Glomerular endothelial cell (primary cell): ENCODE measurements at regions not wholly inside any gene's neighbourhood (a gene's known extent, or its start where the extent isn't known, plus 50 kb on each side); places are given as distances from the start of the nearest gene placed in this dataset.

ENCODE experiments used
- DNase-seq: peaks from one replicate; pipeline ENCODE4 v3.0.0-alpha.2; 2011; ENCODE audit warnings: low read depth, low spot score; ENCODE audit errors: extremely low read depth

DNA sequence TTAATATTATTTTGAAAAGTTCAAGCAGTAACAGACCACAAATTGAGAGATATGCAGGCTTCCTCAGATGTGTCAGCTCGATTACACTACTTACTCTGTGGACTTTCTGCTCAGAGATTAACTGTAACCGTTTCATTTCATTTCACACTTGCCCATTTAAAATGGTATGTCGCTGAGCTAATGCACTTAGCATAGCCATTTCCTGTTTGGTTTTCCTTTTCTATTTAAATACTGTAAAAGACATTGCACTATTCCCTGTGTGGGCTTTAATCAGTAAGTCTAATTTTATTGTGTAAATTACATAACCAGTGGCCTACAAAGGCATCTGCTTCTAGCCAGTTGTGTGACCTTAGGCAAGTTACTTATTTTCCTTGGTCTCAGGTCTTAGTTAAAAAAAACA, 237.6 kb downstream of the LACC1 start:
- no peak for DNase-seq

DNA sequence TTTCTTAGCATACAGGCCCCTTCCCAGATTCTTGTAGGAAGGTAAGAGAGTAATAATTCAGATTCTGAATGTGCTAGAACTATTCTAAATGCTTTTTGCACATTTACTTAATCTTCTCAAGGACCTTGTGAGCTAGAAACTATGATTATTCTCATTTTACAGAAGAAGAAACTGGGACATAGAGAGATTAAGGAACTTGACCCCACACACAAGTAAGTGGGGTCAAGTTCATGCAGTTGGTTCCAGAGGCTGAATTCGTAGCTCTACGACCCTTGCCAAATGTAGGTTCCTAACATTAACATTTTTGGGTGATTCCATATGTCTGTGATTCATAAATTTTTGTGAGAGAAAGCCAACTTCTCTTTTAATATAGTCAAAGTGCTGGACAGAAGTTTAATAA, 238.1 kb downstream of the LACC1 start:
- no peak for DNase-seq

DNA sequence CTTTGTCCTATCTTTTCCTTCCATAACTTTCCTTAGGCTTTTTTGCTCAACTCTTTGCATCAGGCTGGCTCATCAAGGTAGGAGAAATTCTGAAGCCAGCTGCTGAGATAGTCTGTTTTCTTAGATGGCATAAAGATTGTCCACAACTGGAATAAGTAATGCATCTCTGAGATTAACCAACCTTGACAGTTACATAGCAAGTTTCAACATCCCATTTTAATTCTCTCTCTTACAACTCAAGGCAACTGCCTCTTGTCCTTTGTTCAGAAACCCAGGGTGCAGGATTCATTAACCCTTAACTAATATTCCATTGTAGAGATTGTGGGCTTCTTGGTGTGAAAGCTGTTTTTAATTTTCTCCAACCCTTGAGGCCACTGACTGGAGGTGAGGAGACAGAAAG, 239.2 kb downstream of the LACC1 start:
- no peak for DNase-seq

GRCh38 chr13:44120043-44120442, 240.3 kb downstream of the LACC1 start:
- DNase-seq: no peak

GRCh38 chr13:44120849-44121755, 241.4 kb downstream of the LACC1 start:
- no peak for DNase-seq

- no peak for DNase-seq
Observed at GRCh38 chr13:44124352-44124751, 244.6 kb downstream of the LACC1 start.

DNA sequence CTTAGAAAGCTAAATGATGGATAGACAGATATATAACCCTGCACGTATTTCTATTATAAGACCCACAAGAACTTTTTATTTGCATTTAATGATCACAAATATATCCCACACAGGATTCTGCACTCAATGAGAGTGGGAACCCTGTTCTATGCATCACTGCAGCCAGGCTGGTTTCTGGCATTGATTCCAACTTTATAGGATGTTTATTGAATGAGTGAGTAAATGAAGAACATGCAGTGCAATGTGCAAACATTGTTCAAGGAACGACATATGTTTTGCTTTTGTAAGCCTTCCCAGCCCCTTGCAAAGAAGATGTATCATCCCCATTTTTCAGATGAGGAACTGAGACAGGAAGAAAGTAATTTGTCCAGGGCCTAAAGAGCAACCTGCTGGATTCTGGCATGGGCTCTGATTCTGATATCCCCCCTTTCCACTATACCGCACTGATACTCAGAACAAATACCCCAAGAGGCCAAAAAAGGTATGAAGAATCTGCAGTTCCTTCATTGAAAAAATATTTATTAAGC, 246.3 kb downstream of the LACC1 start:
- DNase-seq: no peak

DNA sequence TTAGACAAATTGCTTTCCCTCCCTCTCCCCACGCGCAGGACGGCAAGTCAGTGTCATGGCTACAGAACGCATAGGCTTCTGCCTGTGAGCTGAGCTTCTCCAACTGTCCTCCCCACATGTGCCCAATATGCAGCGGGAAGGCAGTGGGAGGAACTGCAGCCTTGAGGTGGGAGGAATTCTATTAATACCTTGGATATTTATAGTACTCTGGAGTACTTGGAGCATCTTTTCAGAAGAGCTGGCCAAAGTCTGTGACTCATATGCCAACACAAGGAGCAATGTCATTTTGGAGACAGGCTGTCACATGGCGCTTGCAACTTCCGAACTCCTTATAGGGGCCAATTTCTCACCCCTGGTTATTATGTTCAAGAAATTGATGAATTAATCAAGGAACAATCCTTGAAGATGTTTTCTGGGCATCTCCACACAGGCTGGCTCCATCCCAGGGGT, 245.0 kb upstream of the SERP2 start:
- no peak for DNase-seq

DNA sequence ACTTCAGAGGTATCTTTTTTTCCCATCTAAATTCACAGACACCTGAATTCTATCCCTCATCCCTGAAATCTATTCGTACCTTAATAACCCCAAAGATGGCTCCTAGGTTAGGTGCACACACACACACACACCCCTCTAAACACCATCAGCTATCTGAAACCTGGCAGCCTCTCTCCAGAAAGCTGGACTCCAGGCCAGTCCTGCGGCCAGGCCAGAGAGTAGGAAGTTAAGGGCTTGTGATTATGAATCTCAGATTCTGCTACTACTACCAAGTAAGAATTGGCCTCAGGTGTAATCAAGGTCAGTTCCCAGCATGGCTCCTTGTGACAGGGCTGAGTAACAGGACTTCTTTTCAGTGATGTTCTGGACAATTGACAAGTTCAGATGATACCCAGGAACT, 244.2 kb upstream of the SERP2 start:
- DNase-seq: no peak

GRCh38 chr13:44131069-44131614, 242.5 kb upstream of the SERP2 start:
- DNase-seq: no peak

GRCh38 chr13:44132710-44133109, 240.9 kb upstream of the SERP2 start:
- DNase-seq: peak; percentile 39

DNA sequence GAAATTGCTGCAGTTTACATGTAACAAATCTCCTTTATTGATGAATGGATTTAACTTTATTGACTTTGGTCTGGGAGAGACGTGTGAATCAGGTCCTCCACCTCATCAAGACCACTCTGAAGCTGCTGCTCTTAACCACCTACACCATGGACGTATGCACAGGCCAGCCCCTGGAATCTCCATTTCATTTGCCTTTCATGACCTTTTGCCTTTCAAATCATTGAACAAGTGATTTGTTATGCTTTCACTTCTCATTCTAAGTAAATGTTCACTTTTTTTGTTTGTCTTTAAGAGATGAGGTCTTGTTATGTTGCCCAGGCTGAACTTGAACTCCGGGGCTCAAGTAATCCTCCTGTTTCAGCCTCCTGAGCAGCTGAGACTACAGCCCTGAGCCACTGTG, 240.0 kb upstream of the SERP2 start:
- DNase-seq: no peak

DNA sequence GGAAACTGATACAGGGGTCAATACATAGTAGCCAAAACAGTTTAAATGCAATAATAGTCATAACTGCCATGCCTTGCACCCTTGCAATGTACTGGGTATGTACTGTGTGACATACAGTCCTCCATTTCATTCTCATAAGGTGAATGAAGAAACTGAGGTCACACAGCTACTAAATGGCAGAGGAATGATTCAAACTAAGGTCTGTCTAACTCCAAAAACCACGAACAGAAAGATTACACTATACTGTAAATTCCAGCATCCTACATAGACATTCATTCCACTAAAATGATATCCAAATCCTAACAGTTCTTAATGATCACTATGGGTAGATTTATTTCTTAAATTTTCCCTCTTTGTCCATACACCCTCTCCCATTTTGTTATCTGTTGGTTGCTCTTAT, 238.1 kb upstream of the SERP2 start:
- no peak for DNase-seq

- no peak for DNase-seq
Observed at GRCh38 chr13:44136696-44137268, 236.8 kb upstream of the SERP2 start.

DNA sequence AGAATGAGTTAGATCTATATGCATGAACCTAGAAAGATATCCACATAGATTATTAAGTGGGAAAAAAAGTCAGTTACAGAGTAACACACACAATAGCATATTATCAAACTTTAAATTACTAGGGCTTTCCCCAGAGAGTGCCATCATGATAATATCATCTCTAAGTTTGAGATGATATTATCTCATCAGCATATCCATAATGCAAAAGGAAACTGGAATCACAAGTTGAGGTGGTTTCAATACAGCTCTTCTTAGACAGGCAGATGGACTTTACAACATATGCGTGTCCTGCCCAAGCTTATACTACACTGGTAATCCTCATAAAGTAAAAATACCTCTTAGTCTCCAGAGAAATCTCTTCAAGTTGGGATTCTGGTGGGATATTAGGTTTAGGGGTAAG, 236.2 kb upstream of the SERP2 start:
- no peak for DNase-seq

DNA sequence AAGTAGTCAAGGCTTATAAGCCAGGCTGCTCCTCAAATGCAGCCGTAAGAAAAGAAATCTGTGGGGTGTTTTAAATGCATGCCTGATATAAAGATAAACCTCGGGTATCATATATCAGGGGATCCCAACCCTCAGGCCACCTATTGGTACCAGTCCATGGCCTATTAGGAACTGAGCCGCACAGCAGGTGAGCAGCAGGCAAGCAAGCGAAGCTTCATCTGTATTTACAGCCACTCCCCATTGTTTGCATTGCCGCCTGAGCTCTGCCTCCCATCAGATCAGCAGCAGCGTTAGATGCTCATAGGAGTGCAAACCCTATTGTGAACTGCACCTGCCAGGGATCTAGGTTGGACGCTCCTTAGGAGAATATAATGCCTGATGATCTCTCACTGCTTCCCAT, 233.5 kb upstream of the SERP2 start:
- DNase-seq: no peak

- no peak for DNase-seq
Observed at GRCh38 chr13:44140888-44141724, 232.5 kb upstream of the SERP2 start.

- DNase-seq: peak; percentile 45
Observed at GRCh38 chr13:44141725-44142539, 231.7 kb upstream of the SERP2 start.

- no peak for DNase-seq
Observed at GRCh38 chr13:44142540-44142867, 231.1 kb upstream of the SERP2 start.

DNA sequence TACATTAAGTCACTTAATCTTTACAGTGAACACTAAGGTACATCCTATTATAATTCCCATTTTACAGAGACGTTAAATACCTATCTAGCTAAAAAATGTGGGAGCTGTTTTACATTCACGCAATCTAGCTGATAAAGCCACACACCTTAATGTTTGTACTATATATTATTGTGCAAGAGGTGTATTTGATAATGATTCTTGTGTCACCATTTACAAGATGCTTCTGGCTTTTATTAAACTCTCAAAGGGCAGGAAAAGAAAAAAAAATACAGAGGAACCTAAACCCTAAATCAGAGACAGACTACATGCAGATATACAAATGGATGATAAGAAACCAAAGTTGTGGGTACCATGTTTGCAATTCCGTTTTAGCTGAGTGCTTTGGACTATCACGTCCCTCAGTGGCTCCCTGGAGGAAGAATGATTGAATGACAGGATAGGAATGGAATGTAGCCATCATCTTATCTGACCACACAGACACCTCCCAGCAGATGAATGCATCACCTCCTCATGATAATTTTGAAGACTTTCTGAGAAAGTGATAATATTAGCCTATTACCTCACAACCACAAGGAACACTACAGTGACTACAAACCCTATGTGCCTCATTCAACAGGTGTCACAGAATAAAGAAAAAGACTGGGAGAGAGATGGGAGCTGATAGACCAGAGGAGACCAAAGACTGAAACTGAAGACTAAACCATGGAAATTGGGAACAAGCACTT, 230.5 kb upstream of the SERP2 start:
- no peak for DNase-seq
